ENCODE measurements at regions not wholly inside any gene's neighbourhood (a gene's known extent, or its start where the extent isn't known, plus 50 kb on each side); places are given as distances from the start of the nearest gene placed in this dataset.

DNA sequence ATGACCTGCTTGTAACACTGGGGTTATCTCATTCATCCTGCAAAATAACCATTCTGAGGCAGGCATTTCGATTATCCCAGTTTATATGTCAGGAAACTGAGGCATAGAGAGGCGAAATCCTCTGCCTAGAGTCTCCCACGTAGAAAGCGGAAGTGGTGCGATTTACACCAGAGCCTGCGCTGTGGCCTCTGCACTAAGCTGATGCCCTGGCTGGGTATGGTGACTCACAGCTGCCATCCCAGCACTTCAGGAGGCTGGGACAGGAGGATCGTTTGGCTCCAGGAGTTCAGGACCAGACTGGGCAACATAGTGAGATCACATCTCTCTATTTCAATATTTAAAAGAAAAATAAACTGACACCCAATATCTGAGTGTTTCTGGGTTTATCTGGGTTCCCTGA, 59.3 kb upstream of the BCO1 start (continued):
- TF ChIP-seq RAD21 (IDR thresholded peaks at IDR 0.05 in 1 of 2, conservative IDR thresholded peaks at IDR 0.05 in 1 of 2; ENCODE audit: low read depth in 2 of 2, low read length in 2 of 2) (no peak), SAP30 (IDR thresholded peaks at IDR 0.05; ENCODE audit: insufficient read depth, insufficient replicate concordance, low read length) (no peak), ASH2L (IDR thresholded peaks at IDR 0.05; ENCODE audit: low read length) (no peak), RNF2 (IDR thresholded peaks at IDR 0.05; ENCODE audit: borderline replicate concordance, low read depth, low read length, missing control alignments, poor library complexity, severe bottlenecking) (no peak), TCF12 (IDR thresholded peaks at IDR 0.05; ENCODE audit: low read depth, low read length) (no peak)
- TF ChIP-seq, protein P1, sequence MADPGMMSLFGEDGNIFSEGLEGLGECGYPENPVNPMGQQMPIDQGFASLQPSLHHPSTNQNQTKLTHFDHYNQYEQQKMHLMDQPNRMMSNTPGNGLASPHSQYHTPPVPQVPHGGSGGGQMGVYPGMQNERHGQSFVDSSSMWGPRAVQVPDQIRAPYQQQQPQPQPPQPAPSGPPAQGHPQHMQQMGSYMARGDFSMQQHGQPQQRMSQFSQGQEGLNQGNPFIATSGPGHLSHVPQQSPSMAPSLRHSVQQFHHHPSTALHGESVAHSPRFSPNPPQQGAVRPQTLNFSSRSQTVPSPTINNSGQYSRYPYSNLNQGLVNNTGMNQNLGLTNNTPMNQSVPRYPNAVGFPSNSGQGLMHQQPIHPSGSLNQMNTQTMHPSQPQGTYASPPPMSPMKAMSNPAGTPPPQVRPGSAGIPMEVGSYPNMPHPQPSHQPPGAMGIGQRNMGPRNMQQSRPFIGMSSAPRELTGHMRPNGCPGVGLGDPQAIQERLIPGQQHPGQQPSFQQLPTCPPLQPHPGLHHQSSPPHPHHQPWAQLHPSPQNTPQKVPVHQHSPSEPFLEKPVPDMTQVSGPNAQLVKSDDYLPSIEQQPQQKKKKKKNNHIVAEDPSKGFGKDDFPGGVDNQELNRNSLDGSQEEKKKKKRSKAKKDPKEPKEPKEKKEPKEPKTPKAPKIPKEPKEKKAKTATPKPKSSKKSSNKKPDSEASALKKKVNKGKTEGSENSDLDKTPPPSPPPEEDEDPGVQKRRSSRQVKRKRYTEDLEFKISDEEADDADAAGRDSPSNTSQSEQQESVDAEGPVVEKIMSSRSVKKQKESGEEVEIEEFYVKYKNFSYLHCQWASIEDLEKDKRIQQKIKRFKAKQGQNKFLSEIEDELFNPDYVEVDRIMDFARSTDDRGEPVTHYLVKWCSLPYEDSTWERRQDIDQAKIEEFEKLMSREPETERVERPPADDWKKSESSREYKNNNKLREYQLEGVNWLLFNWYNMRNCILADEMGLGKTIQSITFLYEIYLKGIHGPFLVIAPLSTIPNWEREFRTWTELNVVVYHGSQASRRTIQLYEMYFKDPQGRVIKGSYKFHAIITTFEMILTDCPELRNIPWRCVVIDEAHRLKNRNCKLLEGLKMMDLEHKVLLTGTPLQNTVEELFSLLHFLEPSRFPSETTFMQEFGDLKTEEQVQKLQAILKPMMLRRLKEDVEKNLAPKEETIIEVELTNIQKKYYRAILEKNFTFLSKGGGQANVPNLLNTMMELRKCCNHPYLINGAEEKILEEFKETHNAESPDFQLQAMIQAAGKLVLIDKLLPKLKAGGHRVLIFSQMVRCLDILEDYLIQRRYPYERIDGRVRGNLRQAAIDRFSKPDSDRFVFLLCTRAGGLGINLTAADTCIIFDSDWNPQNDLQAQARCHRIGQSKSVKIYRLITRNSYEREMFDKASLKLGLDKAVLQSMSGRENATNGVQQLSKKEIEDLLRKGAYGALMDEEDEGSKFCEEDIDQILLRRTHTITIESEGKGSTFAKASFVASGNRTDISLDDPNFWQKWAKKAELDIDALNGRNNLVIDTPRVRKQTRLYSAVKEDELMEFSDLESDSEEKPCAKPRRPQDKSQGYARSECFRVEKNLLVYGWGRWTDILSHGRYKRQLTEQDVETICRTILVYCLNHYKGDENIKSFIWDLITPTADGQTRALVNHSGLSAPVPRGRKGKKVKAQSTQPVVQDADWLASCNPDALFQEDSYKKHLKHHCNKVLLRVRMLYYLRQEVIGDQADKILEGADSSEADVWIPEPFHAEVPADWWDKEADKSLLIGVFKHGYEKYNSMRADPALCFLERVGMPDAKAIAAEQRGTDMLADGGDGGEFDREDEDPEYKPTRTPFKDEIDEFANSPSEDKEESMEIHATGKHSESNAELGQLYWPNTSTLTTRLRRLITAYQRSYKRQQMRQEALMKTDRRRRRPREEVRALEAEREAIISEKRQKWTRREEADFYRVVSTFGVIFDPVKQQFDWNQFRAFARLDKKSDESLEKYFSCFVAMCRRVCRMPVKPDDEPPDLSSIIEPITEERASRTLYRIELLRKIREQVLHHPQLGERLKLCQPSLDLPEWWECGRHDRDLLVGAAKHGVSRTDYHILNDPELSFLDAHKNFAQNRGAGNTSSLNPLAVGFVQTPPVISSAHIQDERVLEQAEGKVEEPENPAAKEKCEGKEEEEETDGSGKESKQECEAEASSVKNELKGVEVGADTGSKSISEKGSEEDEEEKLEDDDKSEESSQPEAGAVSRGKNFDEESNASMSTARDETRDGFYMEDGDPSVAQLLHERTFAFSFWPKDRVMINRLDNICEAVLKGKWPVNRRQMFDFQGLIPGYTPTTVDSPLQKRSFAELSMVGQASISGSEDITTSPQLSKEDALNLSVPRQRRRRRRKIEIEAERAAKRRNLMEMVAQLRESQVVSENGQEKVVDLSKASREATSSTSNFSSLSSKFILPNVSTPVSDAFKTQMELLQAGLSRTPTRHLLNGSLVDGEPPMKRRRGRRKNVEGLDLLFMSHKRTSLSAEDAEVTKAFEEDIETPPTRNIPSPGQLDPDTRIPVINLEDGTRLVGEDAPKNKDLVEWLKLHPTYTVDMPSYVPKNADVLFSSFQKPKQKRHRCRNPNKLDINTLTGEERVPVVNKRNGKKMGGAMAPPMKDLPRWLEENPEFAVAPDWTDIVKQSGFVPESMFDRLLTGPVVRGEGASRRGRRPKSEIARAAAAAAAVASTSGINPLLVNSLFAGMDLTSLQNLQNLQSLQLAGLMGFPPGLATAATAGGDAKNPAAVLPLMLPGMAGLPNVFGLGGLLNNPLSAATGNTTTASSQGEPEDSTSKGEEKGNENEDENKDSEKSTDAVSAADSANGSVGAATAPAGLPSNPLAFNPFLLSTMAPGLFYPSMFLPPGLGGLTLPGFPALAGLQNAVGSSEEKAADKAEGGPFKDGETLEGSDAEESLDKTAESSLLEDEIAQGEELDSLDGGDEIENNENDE (IDR thresholded peaks at IDR 0.05; ENCODE audit: insufficient replicate concordance, low read length): no peak
- TF ChIP-seq, protein P2, sequence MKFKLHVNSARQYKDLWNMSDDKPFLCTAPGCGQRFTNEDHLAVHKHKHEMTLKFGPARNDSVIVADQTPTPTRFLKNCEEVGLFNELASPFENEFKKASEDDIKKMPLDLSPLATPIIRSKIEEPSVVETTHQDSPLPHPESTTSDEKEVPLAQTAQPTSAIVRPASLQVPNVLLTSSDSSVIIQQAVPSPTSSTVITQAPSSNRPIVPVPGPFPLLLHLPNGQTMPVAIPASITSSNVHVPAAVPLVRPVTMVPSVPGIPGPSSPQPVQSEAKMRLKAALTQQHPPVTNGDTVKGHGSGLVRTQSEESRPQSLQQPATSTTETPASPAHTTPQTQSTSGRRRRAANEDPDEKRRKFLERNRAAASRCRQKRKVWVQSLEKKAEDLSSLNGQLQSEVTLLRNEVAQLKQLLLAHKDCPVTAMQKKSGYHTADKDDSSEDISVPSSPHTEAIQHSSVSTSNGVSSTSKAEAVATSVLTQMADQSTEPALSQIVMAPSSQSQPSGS (IDR thresholded peaks at IDR 0.05; ENCODE audit: low read length): no peak

All from H1 (cell line).